NCI-H2227 treated with DMSO at 0.1 percent for 48 hours (cell line): ENCODE measurements at regions not wholly inside any gene's neighbourhood (a gene's known extent, or its start where the extent isn't known, plus 50 kb on each side); places are given as distances from the start of the nearest gene placed in this dataset.

Source experiments
- DNase-seq: peaks from one replicate; lab custom pipeline; 2025; lab: John Stamatoyannopoulos, UW

GRCh38 chr4:36716874-36717273, 435.5 kb downstream of the DTHD1 start:
- DNase-seq: no peak

DNA sequence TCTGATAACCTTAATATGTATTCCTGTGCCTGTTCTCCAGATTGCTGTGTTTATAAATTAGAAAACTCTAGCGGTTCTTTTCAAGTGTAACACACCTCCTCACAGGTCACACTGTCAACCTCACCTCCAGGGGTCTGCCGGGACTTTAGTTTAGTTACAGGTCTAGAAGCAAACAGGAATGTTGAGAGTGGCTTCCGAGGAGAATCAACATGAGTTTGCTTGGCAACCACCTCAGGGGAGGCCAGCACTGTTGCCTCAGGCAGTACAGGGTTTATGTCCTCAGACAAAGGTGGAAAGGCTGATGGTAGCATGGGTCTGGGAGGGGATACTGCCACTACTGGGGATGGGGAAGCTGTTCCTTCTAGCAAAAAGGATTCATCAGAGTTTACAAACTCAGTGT, 438.0 kb downstream of the DTHD1 start:
- DNase-seq: no peak

DNA sequence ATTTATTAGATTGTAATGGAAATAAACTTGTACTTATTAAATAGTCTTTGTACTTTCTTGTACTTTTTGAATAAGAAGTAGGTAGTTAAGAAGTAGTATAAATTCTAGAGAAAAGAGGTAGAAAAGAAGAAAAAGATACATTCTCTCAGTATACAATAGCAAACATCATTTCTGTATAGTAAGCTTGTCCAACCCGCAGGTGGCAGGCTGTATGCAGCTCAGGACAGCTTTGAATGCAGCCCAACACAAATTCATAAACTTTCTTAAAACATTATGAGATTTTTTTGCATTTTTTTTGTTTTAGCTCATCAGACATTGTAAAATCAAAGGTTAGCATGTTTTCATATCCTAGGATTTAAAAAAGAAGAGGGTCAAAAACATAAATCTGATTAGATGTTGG, 441.6 kb downstream of the DTHD1 start:
- no peak for DNase-seq

- no peak for DNase-seq
Measured at GRCh38 chr4:36734334-36734733, 452.9 kb downstream of the DTHD1 start.

GRCh38 chr4:36737691-36738090, 456.3 kb downstream of the DTHD1 start:
- DNase-seq: no peak

DNA sequence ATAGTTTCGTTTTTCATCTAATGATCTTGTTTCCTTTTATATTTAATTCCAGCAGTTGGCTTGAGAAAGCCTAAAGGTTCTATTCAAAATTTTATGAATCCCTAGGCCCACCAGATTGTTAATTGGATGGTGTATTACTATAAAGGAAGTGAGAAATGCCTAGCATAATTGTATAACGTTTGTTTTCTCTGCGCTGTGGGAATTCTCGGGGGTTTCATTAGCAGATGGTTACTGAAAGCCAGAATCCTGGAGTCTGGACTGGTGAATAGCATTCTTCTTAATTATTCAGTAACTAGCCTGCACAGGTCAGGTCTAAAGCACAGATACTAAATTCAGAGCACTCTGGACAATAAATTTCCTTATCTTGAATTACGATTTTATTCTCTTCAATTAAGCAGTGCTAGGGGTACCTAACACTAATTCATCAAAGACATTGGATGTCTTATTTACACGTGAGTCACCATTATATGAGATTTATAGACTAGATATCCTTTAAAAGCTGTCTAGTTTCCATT, 459.4 kb downstream of the DTHD1 start:
- DNase-seq: no peak

GRCh38 chr4:36747277-36748129, 466.1 kb downstream of the DTHD1 start:
- no peak for DNase-seq

DNA sequence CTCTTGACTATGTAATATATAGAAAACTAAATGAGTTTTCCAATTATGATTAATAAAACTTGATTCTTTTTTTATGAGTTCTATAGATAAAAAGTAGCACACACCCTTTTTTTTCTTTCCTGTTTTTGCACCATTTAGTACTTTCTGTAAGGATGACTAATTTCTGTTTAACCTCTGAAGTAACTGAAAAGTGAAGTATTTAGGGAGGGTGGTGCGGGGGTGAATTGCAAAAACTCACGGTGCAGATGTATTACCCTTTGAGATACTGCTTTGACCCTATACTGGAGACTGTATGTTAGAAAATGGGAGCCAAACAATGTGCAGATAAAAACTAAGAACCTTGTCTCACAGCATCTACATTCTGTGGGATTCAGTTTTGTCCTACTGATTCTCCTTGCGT, 471.6 kb downstream of the DTHD1 start:
- DNase-seq: no peak

DNA sequence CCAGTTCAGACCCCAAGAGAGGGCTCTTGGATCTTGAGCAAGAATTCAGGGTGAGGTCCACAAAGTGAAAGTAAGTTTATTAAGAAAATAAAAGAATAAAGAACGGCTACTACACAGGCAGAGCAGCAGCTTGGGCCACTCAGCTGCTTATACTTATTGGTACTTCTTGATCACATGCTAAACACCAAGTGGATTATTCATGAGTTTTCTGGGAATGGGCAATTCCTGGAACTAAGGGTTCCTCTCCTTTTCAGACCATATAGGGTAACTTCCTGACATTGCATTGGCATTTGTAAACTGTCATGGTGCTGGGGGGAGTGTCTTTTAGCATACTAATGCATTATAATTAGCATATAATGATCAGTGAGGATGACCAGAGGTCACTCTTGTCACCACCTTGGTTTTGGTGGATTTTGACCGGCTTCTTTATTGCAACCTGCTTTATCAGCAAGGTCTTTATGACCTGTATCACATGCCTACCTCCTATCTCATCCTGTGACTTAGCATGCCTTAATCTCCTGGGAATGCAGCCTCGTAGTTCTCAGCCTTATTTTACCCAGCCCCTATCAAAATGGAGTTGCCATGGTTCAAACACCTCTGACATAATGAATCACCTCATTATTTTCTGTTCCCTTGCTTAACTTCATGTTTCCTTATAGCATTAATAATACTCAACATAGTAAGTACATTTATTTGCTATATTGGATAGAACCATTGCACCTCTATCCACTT, 476.3 kb downstream of the DTHD1 start:
- no peak for DNase-seq

- no peak for DNase-seq
Measured at GRCh38 chr4:36758312-36759178, 477.1 kb downstream of the DTHD1 start.

- no peak for DNase-seq
Measured at GRCh38 chr4:36761607-36762006, 480.2 kb downstream of the DTHD1 start.

DNA sequence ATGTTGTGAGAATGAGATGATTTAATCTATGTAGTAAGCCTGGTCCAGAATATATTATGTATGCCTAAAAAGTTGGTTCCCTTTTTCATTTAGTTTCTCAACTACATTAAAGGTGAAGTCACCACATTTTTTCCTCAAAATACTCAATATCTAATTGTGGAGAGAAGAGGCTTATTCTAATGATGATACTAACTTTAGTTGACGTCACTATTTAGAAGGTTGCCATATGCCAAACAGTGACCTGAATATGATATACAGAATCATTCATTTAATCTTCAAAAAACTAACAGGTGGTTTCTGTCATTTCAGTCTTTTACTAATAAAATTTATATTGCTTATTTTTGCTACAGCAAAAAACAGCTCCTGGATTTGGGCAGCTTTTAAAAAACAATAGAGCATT, 480.7 kb upstream of the NWD2 start:
- no peak for DNase-seq

DNA sequence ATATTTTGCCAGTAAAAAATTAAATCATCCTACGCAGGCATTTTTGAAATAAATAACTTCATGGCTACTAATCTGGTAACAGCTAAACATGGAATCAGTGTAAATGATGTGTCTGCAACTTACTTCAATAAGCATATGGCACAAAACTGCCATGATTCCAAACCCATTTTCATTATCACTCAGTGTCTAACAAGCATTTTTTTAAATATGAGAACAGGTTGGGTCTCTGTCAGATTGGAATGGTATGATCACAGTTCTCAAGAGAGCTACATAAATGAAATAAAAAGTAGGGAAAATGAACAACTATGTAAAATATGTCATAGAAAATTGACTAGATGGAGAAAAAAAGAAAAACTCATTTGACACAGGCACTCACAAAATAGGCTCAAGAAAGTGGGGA, 476.9 kb upstream of the NWD2 start:
- DNase-seq: no peak

DNA sequence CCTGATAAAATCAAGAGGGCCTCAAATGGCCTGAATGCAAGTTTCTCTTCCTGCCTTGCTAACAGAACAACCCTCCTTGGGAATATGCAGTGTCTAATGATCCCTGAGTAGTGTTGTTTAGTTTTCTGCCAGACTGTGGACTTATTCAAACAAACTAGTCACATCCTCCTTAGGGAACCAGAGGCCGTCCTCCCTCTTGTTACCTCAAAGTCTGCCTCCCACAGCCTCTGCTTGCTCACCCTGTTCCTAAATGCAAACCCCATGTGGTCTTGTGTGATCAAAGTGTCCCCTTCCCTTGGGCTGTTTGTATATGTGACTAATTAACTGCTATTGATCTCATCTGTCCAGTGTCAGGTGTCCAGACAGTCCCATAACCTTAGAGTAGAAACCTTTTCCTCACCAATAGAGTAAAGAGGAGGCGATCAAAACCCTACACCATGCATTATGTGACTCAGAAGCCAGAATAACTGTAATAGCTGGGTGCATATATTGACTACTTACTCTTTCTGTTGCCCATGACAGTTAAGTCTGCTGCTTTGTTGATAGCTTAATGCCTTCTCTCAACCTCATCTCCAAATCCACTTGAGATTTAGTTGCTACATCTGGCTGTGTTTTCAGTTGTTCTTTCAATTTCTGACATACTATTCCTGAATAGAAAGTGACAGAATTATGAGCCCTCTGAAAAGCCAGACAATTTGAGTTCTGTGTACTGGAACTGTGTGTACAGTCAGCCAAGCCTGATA, 473.0 kb upstream of the NWD2 start:
- no peak for DNase-seq

- no peak for DNase-seq
Measured at GRCh38 chr4:36772154-36772516, 472.4 kb upstream of the NWD2 start.

DNA sequence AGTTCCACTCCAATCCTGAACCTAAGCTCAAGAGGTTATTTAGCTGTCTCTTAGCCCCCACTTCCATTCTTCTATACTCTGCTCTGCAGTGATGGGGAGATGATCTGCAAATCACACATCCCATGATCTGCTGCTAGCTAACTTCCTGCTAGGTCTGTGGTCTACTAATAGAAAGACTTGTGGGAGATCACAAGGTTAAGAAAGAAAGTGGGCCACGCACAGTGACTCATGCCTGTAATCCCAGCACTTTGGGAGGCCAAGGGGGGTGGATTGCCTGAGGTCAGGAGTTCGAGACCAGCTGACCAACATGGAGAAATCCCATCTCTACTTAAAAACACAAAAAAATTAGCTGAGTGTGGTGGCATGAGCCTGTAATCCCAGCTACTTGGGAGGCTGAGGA, 471.1 kb upstream of the NWD2 start:
- no peak for DNase-seq

GRCh38 chr4:36775544-36775943, 469.0 kb upstream of the NWD2 start:
- no peak for DNase-seq

GRCh38 chr4:36779601-36780000, 464.9 kb upstream of the NWD2 start:
- no peak for DNase-seq

DNA sequence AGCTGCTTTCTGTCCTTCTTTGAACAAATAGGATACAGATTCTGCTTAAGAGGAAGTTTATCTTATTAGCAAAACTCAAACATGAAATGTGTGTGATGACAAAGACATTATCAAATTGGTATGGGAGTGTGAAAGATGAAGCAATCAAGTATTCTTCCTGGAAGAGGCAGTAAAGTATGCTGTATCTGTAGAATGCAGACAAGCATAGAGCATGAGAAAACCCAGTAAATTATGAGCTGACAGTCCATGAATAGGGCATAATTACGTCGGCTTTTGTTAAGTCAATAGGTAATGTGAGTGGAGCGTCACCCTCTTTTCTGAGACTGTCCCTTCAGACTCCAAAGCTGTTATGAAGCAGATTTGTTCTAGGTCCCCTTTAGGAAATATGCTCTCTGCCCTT, 458.6 kb upstream of the NWD2 start:
- DNase-seq: no peak

DNA sequence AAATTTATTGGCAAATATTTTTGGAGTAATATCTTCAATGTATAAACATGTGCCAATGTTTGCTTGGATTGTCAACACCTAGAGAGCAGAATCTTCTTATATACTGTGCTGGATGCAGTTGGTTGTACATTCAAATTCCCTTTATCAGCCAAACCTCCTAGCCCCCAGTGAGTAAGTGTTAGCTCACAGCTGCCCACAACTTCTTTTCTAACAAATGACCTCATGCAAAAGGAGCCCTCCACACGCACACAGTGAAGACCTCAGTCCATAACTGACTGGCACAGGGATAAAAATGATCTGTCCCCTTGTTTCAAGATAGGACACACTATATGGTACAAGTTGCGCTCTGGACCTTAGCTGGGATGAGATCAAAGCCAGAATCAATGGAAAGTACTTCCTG, 458.0 kb upstream of the NWD2 start:
- DNase-seq: no peak

DNA sequence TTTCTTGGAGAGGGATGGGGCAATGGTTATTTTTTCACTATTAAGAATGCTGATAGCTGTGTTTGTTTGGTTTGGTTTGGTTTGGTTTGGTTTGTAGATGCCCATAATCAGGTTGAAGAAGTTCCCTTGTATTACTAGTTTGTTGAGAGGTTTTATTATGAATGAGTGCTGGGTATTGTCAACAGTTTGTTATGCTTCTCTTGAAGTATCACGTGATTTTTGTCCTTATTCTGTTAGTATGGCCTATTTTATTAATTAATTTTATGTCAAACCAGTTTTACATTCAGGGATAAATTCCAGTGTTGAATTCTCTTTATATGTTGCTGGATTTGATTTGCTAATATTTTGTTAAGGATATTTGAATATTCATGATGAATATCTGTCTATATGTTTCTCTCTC, 449.8 kb upstream of the NWD2 start:
- no peak for DNase-seq

GRCh38 chr4:36812149-36812548, 432.4 kb upstream of the NWD2 start:
- no peak for DNase-seq
